Mesenchymal stem cell (in vitro differentiated cells and primary cell): ENCODE measurements at regions not wholly inside any gene's neighbourhood (a gene's known extent, or its start where the extent isn't known, plus 50 kb on each side); places are given as distances from the start of the nearest gene placed in this dataset.
"Not testable (repeated sequence)": the region's sequence is repeated elsewhere in the genome, so short reads cannot be mapped to it uniquely, and the experiment has no call there.

Source experiments
- DNase-seq: peaks from one replicate; pipeline ENCODE4 v3.0.0-alpha.2; 2013
- H2AFZ ChIP-seq: one replicate; pipeline ENCODE4 v1.6.1; 2013; ENCODE audit warnings: low read depth, mild to moderate bottlenecking, control low read depth, inconsistent platforms, low read length, moderate library complexity
- H2AK5ac ChIP-seq: 2 replicates; pipeline ENCODE4 v1.6.1; 2013; ENCODE audit warnings: low read length, moderate library complexity, mild to moderate bottlenecking, inconsistent platforms; ENCODE audit not compliant: severe bottlenecking
- H2BK120ac ChIP-seq: one replicate; pipeline ENCODE4 v1.6.1; 2013; ENCODE audit warnings: low read depth, mild to moderate bottlenecking, inconsistent platforms, low read length, moderate library complexity
- H2BK12ac ChIP-seq, 2 experiments: one replicate each; pipeline ENCODE4 v1.6.1; 2013; ENCODE audit warnings: inconsistent platforms in 2 of 2, low read length in 2 of 2, mild to moderate bottlenecking in 2 of 2, moderate library complexity in 2 of 2, control low read depth in 1 of 2
- H2BK15ac ChIP-seq: one replicate; pipeline ENCODE4 v1.6.1; 2013; ENCODE audit warnings: mild to moderate bottlenecking, low read depth, inconsistent platforms; ENCODE audit not compliant: poor library complexity, severe bottlenecking
- H2BK5ac ChIP-seq: 2 replicates; pipeline ENCODE4 v1.6.1; 2013; ENCODE audit warnings: low read depth, mild to moderate bottlenecking, low read length, control low read depth, inconsistent platforms; ENCODE audit not compliant: poor library complexity, severe bottlenecking
- H3K14ac ChIP-seq, 2 experiments: one replicate each; pipeline ENCODE4 v1.6.1; 2013; ENCODE audit warnings: inconsistent platforms in 2 of 2, low read length in 2 of 2, control low read depth in 1 of 2, mild to moderate bottlenecking in 1 of 2, moderate library complexity in 1 of 2
- H3K18ac ChIP-seq, 2 experiments: one replicate each; pipeline ENCODE4 v1.6.1; 2013; ENCODE audit warnings: inconsistent platforms in 2 of 2, low read length in 2 of 2, control low read depth in 1 of 2, low read depth in 1 of 2, mild to moderate bottlenecking in 1 of 2
- H3K23ac ChIP-seq, 2 experiments: one replicate each; pipeline ENCODE4 v1.6.1; 2013; ENCODE audit warnings: inconsistent platforms in 2 of 2, low read length in 2 of 2, mild to moderate bottlenecking in 2 of 2, moderate library complexity in 2 of 2, control low read depth in 1 of 2
- H3K27ac ChIP-seq: 2 replicates; pipeline ENCODE4 v1.5.1; 2013; ENCODE audit warnings: mild to moderate bottlenecking, moderate library complexity, low read length, control low read depth, inconsistent platforms; ENCODE audit not compliant: poor library complexity, severe bottlenecking
- H3K27me3 ChIP-seq, 2 experiments: 2 replicates each; pipeline versions ENCODE4 v1.6.1 to v1.7.0; 2013; ENCODE audit warnings: low read length in 2 of 2, mild to moderate bottlenecking in 2 of 2, moderate library complexity in 2 of 2, control low read depth in 1 of 2, inconsistent platforms in 1 of 2; ENCODE audit not compliant: control insufficient read depth in 1 of 2, insufficient read depth in 1 of 2
- H3K36me3 ChIP-seq, 2 experiments: 2 replicates each; pipeline versions ENCODE4 v1.6.1 to v1.7.0; 2013; ENCODE audit warnings: low read length in 2 of 2, control low read depth in 1 of 2, inconsistent platforms in 1 of 2, low read depth in 1 of 2, mild to moderate bottlenecking in 1 of 2; ENCODE audit not compliant: insufficient read depth in 2 of 2, control insufficient read depth in 1 of 2
- H3K4ac ChIP-seq, 2 experiments: one replicate each; pipeline ENCODE4 v1.6.1; 2013; ENCODE audit warnings: inconsistent platforms in 2 of 2, low read length in 2 of 2, mild to moderate bottlenecking in 2 of 2, moderate library complexity in 2 of 2, control low read depth in 1 of 2, low read depth in 1 of 2
- H3K4me1 ChIP-seq: 2 replicates; pipeline ENCODE4 v1.6.1; 2013; ENCODE audit warnings: low read depth, low read length, control low read depth; ENCODE audit not compliant: control insufficient read depth, insufficient read depth
- H3K4me2 ChIP-seq: 2 replicates; pipeline ENCODE4 v1.6.1; 2013; ENCODE audit warnings: low read length, mild to moderate bottlenecking, inconsistent platforms; ENCODE audit not compliant: poor library complexity, severe bottlenecking
- H3K4me3 ChIP-seq, 2 experiments: 2 replicates each; pipeline versions ENCODE4 v1.5.1 to v1.7.0; 2013; ENCODE audit warnings: low read length in 2 of 2, mild to moderate bottlenecking in 2 of 2, control low read depth in 1 of 2, low read depth in 1 of 2; ENCODE audit not compliant: insufficient read depth in 1 of 2
- H3K79me1 ChIP-seq: replicated peaks from 2 replicates; pipeline ENCODE4 v1.6.1; 2013; ENCODE audit warnings: mild to moderate bottlenecking, control low read depth, low read length, inconsistent platforms; ENCODE audit not compliant: poor library complexity, severe bottlenecking
- H3K9ac ChIP-seq: 2 replicates; pipeline ENCODE4 v1.7.0; 2013; ENCODE audit warnings: mild to moderate bottlenecking, low read length, moderate library complexity
- H3K9me3 ChIP-seq: 2 replicates; pipeline ENCODE4 v1.7.0; 2013; ENCODE audit warnings: mild to moderate bottlenecking, low read length; ENCODE audit not compliant: control insufficient read depth
- H4K8ac ChIP-seq: one replicate; pipeline ENCODE4 v1.6.1; 2013; ENCODE audit warnings: inconsistent platforms, mild to moderate bottlenecking, low read length, moderate library complexity
- H4K91ac ChIP-seq: one replicate; pipeline ENCODE4 v1.6.1; 2013; ENCODE audit warnings: mild to moderate bottlenecking, low read length, inconsistent platforms
- WGBS: methylation state at CpG from one replicate; pipeline ENCODE4 v1.1.7; 2013; ENCODE audit warnings: mixed read lengths; 5-methylcytosine and 5-hydroxymethylcytosine counted together

DNA sequence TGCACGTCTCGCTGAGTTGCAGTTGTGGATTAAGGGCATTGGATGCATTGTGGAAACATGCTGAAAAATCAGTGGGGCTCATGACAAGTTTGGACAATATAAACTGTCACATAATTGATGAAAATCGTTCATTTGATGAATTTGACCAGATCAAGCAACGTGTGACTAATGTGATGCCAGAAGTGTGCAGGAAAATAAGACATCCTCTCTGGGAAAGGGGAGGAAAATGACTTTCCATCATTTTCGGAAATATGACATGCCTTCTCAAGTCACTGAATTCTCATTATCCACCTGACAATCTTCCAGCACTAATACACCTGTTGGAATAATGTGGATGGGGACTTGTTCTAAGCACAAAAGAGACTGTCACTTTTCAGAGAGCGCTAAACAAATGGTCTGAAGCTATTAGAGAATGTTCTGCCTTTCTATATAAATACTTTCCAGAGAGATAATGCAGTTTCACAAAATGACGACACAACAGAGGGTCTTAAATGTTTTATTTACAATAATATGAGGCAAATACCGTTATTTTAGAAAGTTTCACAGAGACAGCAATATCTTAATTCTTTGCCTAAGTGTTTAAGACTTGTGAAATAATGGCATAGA is 1741.9 kb upstream of the RAG2 start:
- no peak overlapping the region for H2AFZ ChIP-seq
- no peaks in the 10 kb centered on the region for H3K36me3 ChIP-seq
- H2BK5ac ChIP-seq = no peak overlapping the region
- no peak overlapping the region for H2BK120ac ChIP-seq
- H4K8ac ChIP-seq = no peak overlapping the region
- no peaks in the 10 kb centered on the region for H3K27me3 ChIP-seq
- H3K4me2 ChIP-seq = no peak overlapping the region
- no peaks in the 10 kb centered on the region for H3K4me1 ChIP-seq
- no peak overlapping the region for H4K91ac ChIP-seq
- DNase-seq = no peak
- WGBS = 89% methylated on average over 6 of the region's 8 CpGs
- peaks cover 15% of the 10 kb centered on the region for H3K9me3 ChIP-seq
- no peaks in the 10 kb centered on the region for H3K79me1 ChIP-seq
- no peak overlapping the region for H2AK5ac ChIP-seq
- H3K4me3 ChIP-seq = no peak overlapping the region
- H3K4ac ChIP-seq = no peak overlapping the region
- no peak overlapping the region for H3K14ac ChIP-seq
- H3K18ac ChIP-seq = no peak overlapping the region
- H2BK15ac ChIP-seq = no peak overlapping the region
- H3K27ac ChIP-seq = no peak overlapping the region
- H3K9ac ChIP-seq = no peak overlapping the region
- no peak overlapping the region for H3K23ac ChIP-seq
- no peak overlapping the region for H2BK12ac ChIP-seq

DNA sequence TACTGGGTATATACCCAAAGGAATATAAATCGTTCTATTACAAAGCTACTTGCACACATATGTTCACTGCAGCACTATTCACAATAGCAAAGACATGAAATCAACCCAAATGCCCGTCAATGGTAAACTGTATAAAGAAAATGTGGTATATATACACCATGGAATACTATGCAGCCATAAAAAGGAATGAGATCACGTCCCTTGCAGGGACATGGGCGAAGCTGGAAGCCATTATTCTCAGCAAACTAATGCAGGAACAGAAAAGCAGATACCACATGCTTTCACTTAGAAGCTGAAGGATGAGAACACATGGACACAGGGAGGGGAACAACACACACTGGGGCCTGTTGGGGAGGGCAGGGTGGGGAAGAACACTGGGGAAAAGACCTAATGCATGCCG is 1740.0 kb upstream of the RAG2 start:
- H2BK120ac ChIP-seq, H2BK15ac ChIP-seq, H4K91ac ChIP-seq, H2BK12ac ChIP-seq, H3K27ac ChIP-seq, H3K4me2 ChIP-seq, H3K4me3 ChIP-seq, H3K4ac ChIP-seq, H3K23ac ChIP-seq, H3K36me3 ChIP-seq, H3K18ac ChIP-seq, H2AK5ac ChIP-seq, H3K27me3 ChIP-seq, H3K79me1 ChIP-seq, DNase-seq, H4K8ac ChIP-seq, H3K4me1 ChIP-seq, H3K9ac ChIP-seq, H2BK5ac ChIP-seq, H2AFZ ChIP-seq, H3K14ac ChIP-seq: not testable (repeated sequence)
- peaks cover 15% of the 10 kb centered on the region for H3K9me3 ChIP-seq
- 82% methylated on average over 5 of the region's 5 CpGs for WGBS

DNA sequence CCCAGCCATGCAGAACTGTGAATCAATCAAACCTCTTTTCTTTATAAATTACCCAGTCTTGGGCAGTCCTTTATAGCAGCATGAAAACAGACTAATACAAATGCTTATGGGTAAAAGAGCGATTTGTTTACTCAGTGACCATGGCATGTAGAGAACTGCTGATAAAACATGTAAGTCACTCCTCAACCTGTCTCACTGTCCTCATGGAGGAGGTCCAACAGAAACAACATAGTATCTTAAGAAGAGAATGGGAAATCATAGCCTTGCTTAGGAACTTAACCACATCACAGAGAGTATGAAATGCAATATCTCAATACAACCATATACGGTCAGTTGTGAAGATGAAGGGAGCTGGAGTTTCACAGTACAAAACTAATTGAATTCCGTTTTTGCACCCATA is 1734.0 kb upstream of the RAG2 start:
- H2BK5ac ChIP-seq = no peak overlapping the region
- no peak overlapping the region for H2BK15ac ChIP-seq
- no peak overlapping the region for H3K27ac ChIP-seq
- no peak overlapping the region for H3K14ac ChIP-seq
- H3K36me3 ChIP-seq = no peaks in the 10 kb centered on the region
- no peak overlapping the region for H3K4me3 ChIP-seq
- H4K8ac ChIP-seq = no peak overlapping the region
- H2BK120ac ChIP-seq = no peak overlapping the region
- no peak overlapping the region for H3K4ac ChIP-seq
- H2BK12ac ChIP-seq = no peak overlapping the region
- no peak overlapping the region for H3K9ac ChIP-seq
- no peak overlapping the region for H2AFZ ChIP-seq
- no peak overlapping the region for H3K18ac ChIP-seq
- no peak overlapping the region for H3K23ac ChIP-seq
- WGBS = 95% methylated on average over 3 of the region's 3 CpGs
- H3K4me2 ChIP-seq = no peak overlapping the region
- H2AK5ac ChIP-seq = no peak overlapping the region
- H3K9me3 ChIP-seq = peaks cover 8% of the 10 kb centered on the region
- H3K27me3 ChIP-seq = no peaks in the 10 kb centered on the region
- H3K79me1 ChIP-seq = no peaks in the 10 kb centered on the region
- H3K4me1 ChIP-seq = no peaks in the 10 kb centered on the region
- H4K91ac ChIP-seq = no peak overlapping the region
- DNase-seq = no peak

DNA sequence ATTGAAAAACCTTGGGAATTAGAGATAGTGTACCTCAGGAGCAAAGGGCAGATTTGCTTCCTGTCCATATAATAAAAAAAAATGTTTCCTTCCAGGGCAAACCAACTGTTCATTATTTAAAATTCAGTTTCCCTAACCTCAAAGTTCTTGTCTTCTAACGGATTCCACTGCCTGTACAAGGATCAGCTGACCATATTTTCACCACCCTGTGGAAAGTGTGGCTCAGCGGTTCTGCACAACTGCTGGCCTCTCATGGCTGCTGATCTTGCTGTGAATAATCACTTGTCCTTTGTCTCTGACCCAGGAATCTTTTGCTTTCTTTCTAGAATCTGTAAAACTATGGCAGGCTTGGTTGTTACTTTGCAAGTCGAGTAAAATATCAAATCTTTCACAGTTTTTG is 1732.5 kb upstream of the RAG2 start:
- no peak overlapping the region for H2BK12ac ChIP-seq
- H3K4me1 ChIP-seq = no peaks in the 10 kb centered on the region
- H3K4me3 ChIP-seq = no peak overlapping the region
- H3K18ac ChIP-seq = no peak overlapping the region
- H3K27me3 ChIP-seq = no peaks in the 10 kb centered on the region
- no peak overlapping the region for H2AFZ ChIP-seq
- no peak overlapping the region for H4K8ac ChIP-seq
- H2AK5ac ChIP-seq = no peak overlapping the region
- H3K14ac ChIP-seq = no peak overlapping the region
- no peak overlapping the region for H2BK5ac ChIP-seq
- H3K4me2 ChIP-seq = no peak overlapping the region
- H4K91ac ChIP-seq = no peak overlapping the region
- no peak overlapping the region for H3K9ac ChIP-seq
- no peak overlapping the region for H2BK15ac ChIP-seq
- no peaks in the 10 kb centered on the region for H3K79me1 ChIP-seq
- H2BK120ac ChIP-seq = no peak overlapping the region
- H3K9me3 ChIP-seq = no peaks in the 10 kb centered on the region
- no peak overlapping the region for H3K4ac ChIP-seq
- H3K27ac ChIP-seq = no peak overlapping the region
- no peaks in the 10 kb centered on the region for H3K36me3 ChIP-seq
- no peak overlapping the region for H3K23ac ChIP-seq
- no peak for DNase-seq
- WGBS = 66% methylated on average over 3 of the region's 3 CpGs
